ENCODE measurements at regions not wholly inside any gene's neighbourhood (a gene's known extent, or its start where the extent isn't known, plus 50 kb on each side); places are given as distances from the start of the nearest gene placed in this dataset.
A peak's percentile ranks its signal among the peaks of the same experiment; 100 is the strongest.

GRCh38 chr9:88812938-88813637 lies 178.2 kb upstream of the S1PR3 start:
- no peak for DNase-seq (ENCODE audit: low spot score)

GRCh38 chr9:88813638-88814209 lies 177.5 kb upstream of the S1PR3 start:
- no peak for DNase-seq (ENCODE audit: low spot score)

GRCh38 chr9:88814577-88814976 lies 176.7 kb upstream of the S1PR3 start:
- no peak for DNase-seq (ENCODE audit: low spot score)

GRCh38 chr9:88816141-88816540 lies 175.1 kb upstream of the S1PR3 start:
- no peak for DNase-seq (ENCODE audit: low spot score)

- DNase-seq (ENCODE audit: low spot score) = no peak
These were observed 174.7 kb upstream of the S1PR3 start for GRCh38 chr9:88816591-88816990.

- DNase-seq (ENCODE audit: low spot score) = no peak
These were observed 173.6 kb upstream of the S1PR3 start for GRCh38 chr9:88817628-88818027.

GRCh38 chr9:88818495-88819201 lies 172.6 kb upstream of the S1PR3 start:
- DNase-seq (ENCODE audit: low spot score) = peak; percentile 4

- no peak for DNase-seq (ENCODE audit: low spot score)
These were observed 171.8 kb upstream of the S1PR3 start for GRCh38 chr9:88819476-88819875.

GRCh38 chr9:88820055-88820454 lies 171.2 kb upstream of the S1PR3 start:
- peak; percentile 13 for DNase-seq (ENCODE audit: low spot score)

GRCh38 chr9:88821033-88821745 lies 170.1 kb upstream of the S1PR3 start:
- no peak for DNase-seq (ENCODE audit: low spot score)

- no peak for DNase-seq (ENCODE audit: low spot score)
These were observed 169.5 kb upstream of the S1PR3 start for GRCh38 chr9:88821746-88822106.

GRCh38 chr9:88824711-88825110 lies 166.6 kb upstream of the S1PR3 start:
- no peak for DNase-seq (ENCODE audit: low spot score)

GRCh38 chr9:88826181-88826580 lies 165.1 kb upstream of the S1PR3 start:
- no peak for DNase-seq (ENCODE audit: low spot score)

- DNase-seq (ENCODE audit: low spot score) = no peak
These were observed 164.5 kb upstream of the S1PR3 start for GRCh38 chr9:88826771-88827181.

GRCh38 chr9:88828018-88828417 lies 163.2 kb upstream of the S1PR3 start:
- no peak for DNase-seq (ENCODE audit: low spot score)

GRCh38 chr9:88828492-88828974 lies 162.7 kb upstream of the S1PR3 start:
- DNase-seq (ENCODE audit: low spot score) = peak; percentile 29

- no peak for DNase-seq (ENCODE audit: low spot score)
These were observed 162.0 kb upstream of the S1PR3 start for GRCh38 chr9:88829276-88829675.

- no peak for DNase-seq (ENCODE audit: low spot score)
These were observed 159.4 kb upstream of the S1PR3 start for GRCh38 chr9:88831713-88832407.

- DNase-seq (ENCODE audit: low spot score) = no peak
These were observed 157.3 kb upstream of the S1PR3 start for GRCh38 chr9:88833946-88834345.

- DNase-seq (ENCODE audit: low spot score) = no peak
These were observed 156.2 kb upstream of the S1PR3 start for GRCh38 chr9:88835038-88835466.

GRCh38 chr9:88835772-88836171 lies 155.5 kb upstream of the S1PR3 start:
- DNase-seq (ENCODE audit: low spot score) = no peak

GRCh38 chr9:88837731-88838130 lies 153.5 kb upstream of the S1PR3 start:
- DNase-seq (ENCODE audit: low spot score) = no peak

All from SK-N-DZ (cell line).